ENCODE measurements at regions not wholly inside any gene's neighbourhood (a gene's known extent, or its start where the extent isn't known, plus 50 kb on each side); places are given as distances from the start of the nearest gene placed in this dataset.

DNA sequence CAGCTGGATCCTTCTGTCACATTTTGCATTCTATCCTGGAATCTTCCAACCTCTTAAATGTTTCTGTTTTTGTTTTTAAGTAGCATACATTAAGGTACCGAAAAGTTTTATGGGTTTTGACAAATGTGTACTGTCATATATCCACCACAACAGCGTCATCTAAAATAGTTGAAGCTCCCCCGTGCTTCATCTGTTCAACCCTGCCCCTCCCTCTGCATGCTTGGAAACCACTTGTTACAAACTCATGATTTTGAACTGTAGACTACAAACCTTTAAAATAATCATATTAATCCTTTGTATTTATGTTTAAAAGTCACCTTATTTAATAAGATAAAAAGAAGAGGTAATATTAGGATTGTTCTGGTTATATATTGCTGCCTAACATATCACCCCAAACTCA lies 182.8 kb upstream of the SMIM30 start:
- Histone ChIP-seq H3K36me3 (no peaks in the 10 kb centered on the region), H3K27ac (no peak overlapping the region), H3K9me3 (peaks cover 0 to 7% (median 0%) of the 10 kb centered on the region in 11 donors), H3K27me3 (no peaks in the 10 kb centered on the region), H3K4me1 (no peaks in the 10 kb centered on the region), H3K4me3 (no peak overlapping the region)
- intact Hi-C loops (cut with DNase I): no loop called here
- WGBS, 2 donors: 79 to 81% methylated on average over 3 of the region's 3 CpGs
- DNase-seq (no peak), ATAC-seq (no peak)
- TF ChIP-seq, protein P1, sequence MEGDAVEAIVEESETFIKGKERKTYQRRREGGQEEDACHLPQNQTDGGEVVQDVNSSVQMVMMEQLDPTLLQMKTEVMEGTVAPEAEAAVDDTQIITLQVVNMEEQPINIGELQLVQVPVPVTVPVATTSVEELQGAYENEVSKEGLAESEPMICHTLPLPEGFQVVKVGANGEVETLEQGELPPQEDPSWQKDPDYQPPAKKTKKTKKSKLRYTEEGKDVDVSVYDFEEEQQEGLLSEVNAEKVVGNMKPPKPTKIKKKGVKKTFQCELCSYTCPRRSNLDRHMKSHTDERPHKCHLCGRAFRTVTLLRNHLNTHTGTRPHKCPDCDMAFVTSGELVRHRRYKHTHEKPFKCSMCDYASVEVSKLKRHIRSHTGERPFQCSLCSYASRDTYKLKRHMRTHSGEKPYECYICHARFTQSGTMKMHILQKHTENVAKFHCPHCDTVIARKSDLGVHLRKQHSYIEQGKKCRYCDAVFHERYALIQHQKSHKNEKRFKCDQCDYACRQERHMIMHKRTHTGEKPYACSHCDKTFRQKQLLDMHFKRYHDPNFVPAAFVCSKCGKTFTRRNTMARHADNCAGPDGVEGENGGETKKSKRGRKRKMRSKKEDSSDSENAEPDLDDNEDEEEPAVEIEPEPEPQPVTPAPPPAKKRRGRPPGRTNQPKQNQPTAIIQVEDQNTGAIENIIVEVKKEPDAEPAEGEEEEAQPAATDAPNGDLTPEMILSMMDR (IDR thresholded peaks at IDR 0.05): no peak

DNA sequence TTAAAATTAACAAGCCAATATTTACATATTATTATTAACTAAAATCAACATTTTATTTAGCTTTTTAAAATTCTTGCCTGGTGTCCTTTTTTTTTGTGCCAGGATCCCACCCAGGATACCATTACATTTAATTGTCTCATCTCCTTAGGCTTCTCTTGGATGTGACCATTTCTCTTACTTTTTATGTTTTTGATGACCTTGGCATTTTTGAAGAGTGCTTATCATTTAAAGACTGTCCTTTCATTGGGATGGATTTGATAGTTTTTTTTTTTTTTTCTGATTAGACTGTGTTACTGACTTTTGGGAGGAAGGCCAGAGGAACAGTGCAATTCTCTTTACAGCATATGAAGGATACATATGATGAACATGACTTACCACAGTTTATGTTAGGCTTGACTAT lies 181.4 kb upstream of the SMIM30 start:
- H3K36me3 ChIP-seq: no peaks in the 10 kb centered on the region
- peaks cover 0 to 7% (median 0%) of the 10 kb centered on the region in 11 donors for H3K9me3 ChIP-seq
- H3K4me1 ChIP-seq: no peaks in the 10 kb centered on the region
- H3K4me3 ChIP-seq: no peak overlapping the region
- intact Hi-C loops (cut with DNase I): loop anchor here in 1 of 10 donors (10.0 kb wide), 1 partner anchor 285 kb away; no protein-coding TSS in a partner anchor
- H3K27me3 ChIP-seq: no peaks in the 10 kb centered on the region
- TF ChIP-seq, protein P1 (IDR thresholded peaks at IDR 0.05): no peak
- no peak overlapping the region for H3K27ac ChIP-seq
- no peak for DNase-seq
- ATAC-seq: no peak

GRCh38 chr7:113298501-113298900 lies 180.1 kb upstream of the SMIM30 start:
- ATAC-seq (no peak), DNase-seq (no peak)
- Histone ChIP-seq H3K4me1 (no peaks in the 10 kb centered on the region), H3K36me3 (no peaks in the 10 kb centered on the region), H3K27me3 (no peaks in the 10 kb centered on the region), H3K4me3 (no peak overlapping the region), H3K9me3 (peaks cover 0 to 5% (median 0%) of the 10 kb centered on the region in 11 donors), H3K27ac (no peak overlapping the region)
- TF ChIP-seq, protein P1 (IDR thresholded peaks at IDR 0.05): no peak
- intact Hi-C loops (cut with DNase I): loop anchor here in 1 of 10 donors (10.0 kb wide), 1 partner anchor 284 kb away; no protein-coding TSS in a partner anchor

GRCh38 chr7:113294750-113295149 lies 176.4 kb upstream of the SMIM30 start:
- H3K9me3 ChIP-seq: peaks cover 0 to 5% (median 0%) of the 10 kb centered on the region in 11 donors
- ATAC-seq: no peak
- no peak overlapping the region for H3K4me3 ChIP-seq
- H3K36me3 ChIP-seq: no peaks in the 10 kb centered on the region
- H3K4me1 ChIP-seq: no peaks in the 10 kb centered on the region
- H3K27me3 ChIP-seq: no peaks in the 10 kb centered on the region
- 88 to 90% methylated on average over 3 of the region's 3 CpGs for WGBS, 2 donors
- H3K27ac ChIP-seq: no peak overlapping the region
- intact Hi-C loops (cut with DNase I): loop anchor here in 1 of 10 donors (10.0 kb wide), 1 partner anchor 280 kb away; no protein-coding TSS in a partner anchor
- no peak for DNase-seq
- TF ChIP-seq, protein P1 (IDR thresholded peaks at IDR 0.05): no peak
